HG03039 (cell line): ENCODE measurements at regions not wholly inside any gene's neighbourhood (a gene's known extent, or its start where the extent isn't known, plus 50 kb on each side); places are given as distances from the start of the nearest gene placed in this dataset.
"Not testable (repeated sequence)": the region's sequence is repeated elsewhere in the genome, so short reads cannot be mapped to it uniquely, and the experiment has no call there.

Source experiments
- ATAC-seq: cut with Tn5 transposase; IDR thresholded peaks from one replicate; pipeline ENCODE4 v1.9.1; 2021; ENCODE audit warnings: mild to moderate bottlenecking, moderate library complexity; ENCODE audit not compliant: unreplicated experiment

DNA sequence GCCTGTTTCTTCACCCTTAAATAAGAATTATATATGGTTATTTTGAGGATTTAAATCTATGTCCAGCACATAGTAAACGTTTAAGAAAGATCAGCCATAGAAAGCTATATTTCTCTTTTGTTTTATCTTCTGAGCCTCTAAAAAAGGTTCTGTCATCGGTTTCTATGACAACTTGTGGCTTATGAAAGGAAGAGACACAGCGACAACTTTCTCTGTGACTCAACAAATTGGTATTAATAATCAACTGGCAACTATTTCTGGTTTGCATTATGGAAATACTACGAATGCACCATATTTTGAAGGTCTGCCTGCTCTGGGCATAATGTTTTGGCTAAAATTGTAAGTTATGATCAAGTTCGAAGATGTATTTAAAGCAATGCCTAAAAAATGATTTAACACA is 751.0 kb downstream of the CD109 start:
- ATAC-seq: no peak

DNA sequence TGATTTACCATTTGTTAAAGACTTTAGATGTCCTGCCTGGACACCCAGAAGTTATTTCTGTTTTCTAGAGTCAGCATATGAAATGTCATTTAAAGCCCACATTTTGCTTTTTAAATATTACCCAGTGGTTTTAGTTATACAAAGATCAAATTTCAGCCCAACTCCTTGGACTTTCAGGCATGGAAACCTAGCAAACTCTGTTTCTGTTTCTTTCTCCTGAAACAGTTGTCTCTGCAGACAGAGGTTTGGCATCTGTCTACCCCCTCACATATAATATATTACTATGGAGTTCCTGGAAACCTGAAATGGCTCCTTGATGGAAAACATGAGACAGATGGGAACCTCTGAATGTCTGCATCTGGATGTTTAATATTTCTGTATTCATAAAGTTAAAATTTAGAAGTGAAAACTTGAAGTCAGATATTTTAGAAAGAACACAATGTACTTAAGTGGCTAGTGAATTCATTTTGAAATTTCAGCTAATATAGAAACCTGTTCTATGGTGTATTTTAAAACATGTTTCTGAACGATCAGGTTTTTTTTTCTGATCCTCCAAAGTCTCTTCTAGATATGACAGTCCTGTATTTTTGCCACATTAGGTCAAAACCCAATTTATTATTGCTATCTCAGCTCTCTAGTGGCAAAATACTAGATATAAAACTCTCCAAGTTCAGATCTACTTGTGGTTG is 743.3 kb downstream of the CD109 start:
- no peak for ATAC-seq

DNA sequence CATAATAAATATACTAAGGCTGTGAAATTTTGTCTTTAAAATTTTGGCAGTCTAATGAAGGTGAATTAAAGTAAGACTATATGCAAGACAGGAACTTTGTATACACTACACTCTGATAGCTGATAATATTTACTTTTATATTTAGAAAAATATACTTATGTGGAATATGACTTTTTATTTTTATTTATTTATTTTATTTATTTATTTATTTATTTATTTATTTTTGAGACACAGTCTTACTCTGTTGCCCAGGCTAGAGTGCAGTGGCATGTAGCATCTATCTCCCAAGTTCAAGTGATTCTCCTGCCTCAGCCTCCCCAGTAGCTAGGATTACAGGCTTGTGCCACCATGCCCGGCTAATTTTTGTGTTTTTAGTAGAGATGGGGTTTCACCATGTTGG is 742.4 kb downstream of the CD109 start:
- ATAC-seq: not testable (repeated sequence)

DNA sequence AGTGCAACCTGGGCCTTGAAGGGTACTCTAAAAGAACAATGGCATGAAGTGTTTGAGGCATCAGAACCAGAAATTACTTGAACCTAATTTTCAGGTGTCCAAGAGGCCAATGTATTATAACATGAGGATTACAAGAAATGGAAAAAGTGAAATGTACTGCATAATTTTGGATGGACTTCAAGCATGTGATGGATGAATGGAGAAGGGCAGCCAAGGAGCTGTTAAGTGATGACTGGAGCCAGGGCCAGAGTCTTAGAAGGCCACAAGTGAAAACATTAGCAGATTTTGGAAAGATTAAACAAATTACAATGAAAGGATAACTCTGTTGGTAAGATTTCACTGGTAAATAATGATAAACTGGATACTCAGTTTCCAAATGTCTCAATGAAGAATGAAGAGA is 738.2 kb downstream of the CD109 start:
- ATAC-seq: no peak

DNA sequence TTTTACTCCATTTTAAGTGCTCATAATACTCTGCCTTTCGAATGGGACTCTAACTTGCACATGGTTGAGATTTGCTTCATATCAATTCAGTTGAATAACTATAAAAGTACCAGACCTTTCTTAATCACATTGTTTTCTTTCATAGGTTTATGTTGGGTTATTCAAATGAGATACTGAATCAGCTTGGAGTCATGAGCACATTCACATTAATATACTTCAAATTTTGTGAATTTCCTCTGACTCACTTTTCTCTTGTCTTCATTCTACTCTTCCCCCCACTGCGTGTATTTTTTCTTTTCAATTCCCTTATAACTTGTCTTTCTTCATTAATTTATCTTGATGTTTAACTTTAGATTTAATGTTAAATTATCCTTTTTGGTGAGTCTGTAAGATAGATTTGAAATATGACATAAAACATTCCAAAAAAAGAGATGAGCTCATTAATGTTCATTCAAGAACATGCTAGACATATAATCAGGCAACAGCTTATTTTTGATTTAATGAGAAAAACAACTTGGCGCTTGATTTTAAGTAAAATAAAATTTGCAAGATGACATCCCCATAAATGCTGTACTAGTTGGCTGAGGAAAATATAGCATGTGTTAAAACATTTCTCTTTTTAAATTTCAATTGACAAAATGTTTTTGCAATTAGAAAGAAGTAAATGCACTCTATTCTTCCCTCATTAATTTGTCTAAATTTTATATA is 736.0 kb downstream of the CD109 start:
- ATAC-seq: no peak

DNA sequence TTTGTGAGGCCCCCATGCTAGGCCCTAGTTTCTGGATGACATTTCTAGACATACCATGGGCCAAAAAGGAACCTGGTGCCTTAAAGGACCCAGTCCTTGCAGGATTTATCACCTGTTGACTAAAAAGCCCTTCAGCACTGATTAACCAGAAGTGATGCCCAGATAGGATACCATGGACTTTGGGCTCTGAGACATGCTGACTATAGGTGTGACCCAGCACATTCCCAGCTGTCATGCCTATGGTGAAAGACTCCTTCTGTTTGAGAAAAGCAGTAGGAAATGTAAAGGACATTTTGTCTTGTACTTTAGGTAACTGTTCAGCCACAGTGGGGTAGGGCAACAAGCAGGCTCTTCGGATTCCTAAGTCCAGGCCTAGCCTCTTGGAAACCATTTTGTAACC is 724.2 kb downstream of the CD109 start:
- no peak for ATAC-seq

DNA sequence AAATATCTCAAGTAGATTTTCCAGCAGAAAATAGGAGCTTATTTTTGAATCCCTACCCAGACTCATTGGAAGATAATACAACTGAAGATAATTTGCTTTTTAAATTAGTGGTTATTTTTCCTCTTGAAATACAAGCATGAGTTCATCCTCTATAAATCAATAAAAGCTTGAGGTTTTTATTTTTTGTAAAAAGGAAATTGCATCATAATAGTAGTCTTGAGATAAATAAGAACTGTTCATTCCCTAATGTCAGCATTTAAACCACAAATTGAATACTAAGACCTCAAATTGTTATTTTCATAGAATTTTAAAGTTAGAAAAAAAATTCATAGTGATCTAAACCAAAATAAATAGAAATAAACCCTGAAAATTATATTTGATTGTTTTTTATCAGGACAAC is 719.1 kb downstream of the CD109 start:
- ATAC-seq: no peak

DNA sequence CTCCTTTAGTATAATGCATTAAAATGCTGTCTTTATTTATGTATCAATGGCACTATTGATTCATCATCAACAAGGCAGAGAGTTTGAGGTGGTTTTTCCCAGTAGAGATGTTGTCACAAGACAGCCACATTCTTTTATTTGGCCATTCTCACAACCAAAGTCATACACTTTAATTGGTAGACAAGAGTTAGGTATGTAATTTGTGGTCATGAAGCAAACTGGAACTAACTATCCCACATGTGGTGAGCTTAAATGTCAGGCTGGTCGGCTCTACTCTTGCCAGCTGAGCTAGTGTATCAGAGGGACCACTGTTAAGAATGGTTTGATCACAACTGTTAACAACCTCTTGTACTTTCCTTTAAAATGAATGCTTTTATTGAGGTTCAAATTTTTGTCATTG is 714.6 kb downstream of the CD109 start:
- no peak for ATAC-seq

DNA sequence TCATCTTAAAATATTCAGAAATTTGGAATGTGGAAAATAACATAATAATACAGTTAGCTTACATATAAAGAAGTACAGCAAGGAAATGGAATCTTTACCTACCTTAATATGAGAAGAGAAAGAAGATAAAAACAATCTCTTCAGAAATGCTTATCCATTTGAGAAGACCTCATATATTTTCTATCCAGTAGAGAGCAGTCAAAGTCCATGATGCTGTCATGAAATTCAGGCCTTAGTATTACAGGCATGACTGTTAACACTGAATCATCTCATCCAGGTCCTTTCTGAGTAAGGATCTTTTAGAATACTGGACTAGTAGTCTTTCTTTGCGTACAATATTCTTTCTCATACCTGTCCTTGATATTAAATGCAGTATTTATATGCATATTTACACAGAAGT is 713.4 kb downstream of the CD109 start:
- peak; percentile 71 for ATAC-seq

DNA sequence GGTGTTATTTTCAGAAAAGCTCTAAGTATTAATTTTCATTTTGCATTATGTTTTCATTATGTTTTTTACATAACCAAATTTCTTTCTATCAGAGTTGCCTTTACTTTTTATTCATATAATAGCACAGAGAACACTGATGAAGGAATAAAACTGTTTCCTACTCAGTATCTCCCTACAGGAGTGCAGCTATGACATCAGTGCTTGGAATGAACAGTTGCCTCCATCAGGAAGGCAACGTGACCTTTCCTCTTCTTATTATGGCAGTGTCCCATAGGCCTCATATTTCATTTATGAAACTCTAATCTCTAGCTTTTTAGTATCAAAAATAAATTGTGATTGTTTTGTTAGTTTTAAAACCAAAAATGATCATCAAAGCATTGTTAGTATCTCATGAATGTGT is 712.8 kb downstream of the CD109 start:
- ATAC-seq: no peak

DNA sequence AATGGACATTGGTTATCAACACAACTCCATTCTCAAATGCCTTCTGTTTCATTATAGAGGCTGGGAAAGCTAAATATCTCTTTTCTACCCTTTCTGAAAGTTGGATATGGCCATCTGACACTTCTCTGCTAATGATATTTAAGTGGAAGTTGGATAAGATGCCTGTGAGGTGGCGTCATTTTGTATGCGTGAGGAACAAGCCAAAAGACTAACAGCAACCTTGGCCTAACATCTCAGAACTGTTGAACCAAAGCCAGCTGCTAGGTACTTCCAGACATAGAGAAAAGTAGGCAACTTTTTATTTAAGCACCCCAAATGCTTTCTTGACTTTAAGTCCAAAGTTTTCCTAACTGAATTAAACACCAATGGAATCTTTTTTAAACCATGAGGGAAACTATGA is 708.4 kb downstream of the CD109 start:
- ATAC-seq: no peak

DNA sequence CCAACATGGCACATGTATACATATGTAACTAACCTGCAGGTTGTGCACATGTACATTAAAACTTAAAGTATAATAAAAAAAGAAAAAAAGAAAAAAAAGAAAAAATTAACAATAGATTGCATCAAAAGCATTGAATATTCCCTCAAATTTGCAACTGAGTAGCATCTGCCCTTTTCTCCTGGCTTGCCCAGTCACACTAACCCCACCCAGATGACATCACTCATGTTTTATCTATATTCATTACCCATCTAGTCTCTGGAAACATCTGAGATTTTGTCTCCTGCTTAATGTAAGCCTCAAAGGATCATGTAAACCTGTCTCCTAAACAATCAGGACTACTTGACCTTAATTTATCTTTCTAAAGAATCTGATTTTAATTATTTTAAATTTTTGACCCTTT is 706.8 kb downstream of the CD109 start:
- ATAC-seq: no peak

DNA sequence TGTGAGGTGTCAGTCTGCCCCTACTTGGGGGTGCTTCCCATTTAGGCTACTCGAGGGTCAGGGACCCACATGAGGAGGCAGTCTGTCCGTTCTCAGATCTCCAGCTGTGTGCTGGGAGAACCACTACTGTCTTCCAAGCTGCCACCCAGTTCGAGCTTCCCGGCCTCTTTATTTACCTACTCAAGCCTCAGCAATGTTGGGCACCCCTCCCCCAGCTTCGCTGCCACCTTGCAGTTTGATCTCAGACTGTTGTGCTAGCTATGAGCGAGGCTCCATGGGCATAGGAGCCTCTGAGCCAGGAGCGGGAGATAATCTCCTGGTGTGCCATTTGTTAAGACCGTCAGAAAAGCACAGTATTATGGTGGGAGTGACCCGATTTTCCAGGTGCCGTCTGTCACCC is 682.4 kb downstream of the CD109 start:
- not testable (repeated sequence) for ATAC-seq

DNA sequence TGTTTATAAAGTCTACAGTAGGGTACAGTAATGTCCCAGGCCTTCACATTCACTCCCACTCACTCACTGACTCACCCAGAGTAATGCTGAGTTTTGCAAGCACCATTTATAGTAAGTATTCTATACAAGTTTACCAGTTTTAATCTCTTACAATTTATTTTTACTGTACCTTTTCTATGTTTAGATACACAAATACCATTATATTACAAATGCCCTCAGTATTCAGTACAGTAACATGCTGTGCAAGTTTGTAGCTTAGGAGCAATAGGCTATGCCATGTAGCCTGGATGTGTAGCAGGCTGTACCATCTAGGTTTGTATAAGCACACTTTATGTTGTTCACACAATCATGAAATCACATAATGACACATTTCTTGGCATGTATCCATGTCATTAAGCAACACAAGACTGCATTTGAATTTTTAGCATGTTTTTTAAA is 673.6 kb downstream of the CD109 start:
- no peak for ATAC-seq

DNA sequence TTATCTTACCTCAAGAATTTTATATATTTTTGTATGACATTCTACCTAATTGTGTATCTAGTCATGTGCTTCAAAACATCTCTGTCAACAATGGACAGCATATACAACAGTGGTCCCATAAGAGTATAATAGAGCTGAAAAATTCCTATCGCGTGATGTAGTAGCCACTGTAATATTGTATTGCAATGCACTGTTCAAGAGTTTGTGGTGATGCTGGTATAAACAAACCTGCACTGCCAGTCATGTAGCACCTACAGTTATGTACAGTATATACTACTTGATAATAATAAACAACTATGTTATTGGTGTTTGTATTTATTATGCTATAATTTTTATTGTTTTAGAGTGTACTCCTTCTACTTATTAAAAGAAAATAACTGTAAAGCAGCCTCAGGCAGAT is 672.7 kb downstream of the CD109 start:
- no peak for ATAC-seq

DNA sequence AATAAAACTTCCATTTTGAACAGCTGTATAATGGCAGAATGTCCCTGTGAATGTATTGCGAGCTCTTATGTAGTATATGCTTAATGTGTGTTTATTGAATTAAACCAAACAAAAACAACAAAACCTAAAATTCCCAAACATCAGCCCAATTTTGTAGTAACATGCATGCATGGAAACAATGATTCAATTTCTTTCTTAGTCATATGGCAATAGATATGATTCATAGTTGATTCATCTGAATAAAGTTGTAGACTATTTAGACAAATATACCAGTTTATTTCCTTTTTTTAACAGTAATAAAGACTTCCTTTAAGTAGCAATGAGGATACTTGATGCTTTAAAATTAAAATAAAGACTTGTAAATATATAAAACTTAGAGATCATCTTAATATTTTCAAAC is 670.6 kb downstream of the CD109 start:
- no peak for ATAC-seq

DNA sequence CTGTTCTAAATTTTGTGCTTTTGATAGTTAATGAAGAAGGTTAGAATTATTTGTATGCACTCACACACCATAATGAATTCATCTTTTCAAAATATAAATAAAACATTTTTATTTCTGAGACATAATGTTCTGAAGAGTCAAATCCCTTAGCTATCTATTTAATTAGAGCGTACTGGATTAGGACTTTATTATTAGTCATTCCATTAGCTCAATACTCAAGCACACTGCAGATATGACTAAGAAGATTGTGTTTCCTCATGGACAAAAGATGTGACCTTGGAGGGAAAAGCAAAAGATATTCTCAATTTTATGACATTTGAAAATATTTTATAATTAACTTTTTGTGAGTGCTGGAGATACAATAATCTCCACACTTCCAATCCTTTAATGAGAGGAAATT is 666.4 kb downstream of the CD109 start:
- no peak for ATAC-seq

DNA sequence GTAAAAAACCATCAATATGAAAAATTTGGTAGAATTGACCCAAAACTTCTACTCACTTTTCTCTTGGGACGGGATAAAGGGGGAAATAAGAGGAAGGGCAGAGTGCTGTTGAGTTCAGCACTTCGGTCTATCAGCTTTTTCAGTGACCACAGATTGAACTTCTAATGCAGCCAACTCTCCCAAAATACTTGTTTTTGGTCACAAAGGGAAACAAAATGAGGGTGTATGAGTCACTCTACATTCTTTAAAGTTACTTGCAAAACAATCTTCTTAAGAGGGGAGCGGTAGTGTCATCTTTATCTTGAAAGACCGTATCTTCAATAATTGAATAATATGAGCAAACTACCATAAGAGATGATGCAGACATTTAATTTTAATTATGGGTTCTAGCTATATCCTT is 661.3 kb downstream of the CD109 start:
- no peak for ATAC-seq

DNA sequence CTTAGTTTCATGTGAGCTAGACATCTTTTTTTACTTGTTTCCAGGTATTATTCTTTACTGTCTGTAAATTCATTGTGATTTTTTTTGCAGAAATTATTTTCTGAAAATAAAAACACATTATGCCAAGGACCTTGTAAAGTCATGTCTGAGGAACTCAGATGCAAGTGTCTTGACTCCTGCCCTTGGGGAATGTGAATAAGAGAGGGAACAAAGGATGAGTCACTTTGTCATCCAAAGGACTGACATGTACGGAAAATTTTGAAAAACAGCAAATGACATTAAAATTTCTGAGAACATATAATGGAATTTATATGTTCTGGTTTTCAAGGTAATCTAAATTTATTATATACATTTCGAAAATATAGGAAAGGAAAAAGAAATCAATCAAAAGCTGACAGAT is 660.4 kb downstream of the CD109 start:
- ATAC-seq: no peak

DNA sequence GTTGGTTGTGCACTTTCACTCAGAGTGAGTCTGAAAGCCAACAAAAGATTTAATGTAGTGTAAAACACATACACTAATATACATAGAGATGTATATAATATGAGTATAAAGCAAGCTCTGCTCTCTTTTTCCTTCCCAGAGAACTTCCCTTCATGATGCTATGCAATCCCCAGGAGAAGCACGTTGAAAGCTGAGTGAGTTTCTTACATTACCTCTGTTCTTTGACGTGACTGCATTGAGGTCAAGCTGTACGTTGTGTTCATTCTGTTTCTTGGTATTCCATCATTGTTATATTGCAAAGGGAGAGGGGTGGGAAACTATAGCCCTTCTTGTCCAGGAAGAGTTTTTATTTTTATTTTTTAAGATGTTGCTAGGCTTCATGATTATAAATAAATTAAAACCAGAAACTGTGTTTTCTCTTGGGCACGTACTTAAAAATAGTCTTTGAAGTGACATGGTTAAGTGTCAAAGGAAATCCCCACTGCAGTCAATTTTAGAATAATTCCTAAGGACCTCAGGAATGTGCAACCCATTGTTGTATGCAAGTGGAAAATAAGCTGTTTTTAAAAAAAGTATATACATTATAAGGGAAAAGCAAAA is 651.0 kb downstream of the CD109 start:
- ATAC-seq: no peak

DNA sequence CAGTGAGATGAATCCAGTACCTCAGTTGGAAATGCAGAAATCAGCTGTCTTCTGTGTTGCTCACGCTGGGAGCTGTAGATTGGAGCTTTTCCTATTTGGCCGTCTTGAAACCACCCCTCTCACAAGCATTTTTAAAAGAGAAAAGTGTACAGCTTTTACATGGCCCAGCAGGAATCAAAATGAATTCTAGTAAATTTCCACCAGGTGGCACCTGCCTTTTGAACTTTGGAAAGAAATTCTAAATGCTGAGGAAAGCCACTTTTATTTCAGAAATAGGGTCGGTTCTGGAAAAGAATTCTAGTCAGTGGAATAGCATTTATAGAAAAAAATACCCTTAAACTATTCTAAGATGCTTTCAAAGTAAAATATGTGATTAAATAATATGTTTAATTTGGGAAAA is 647.8 kb downstream of the CD109 start:
- no peak for ATAC-seq

DNA sequence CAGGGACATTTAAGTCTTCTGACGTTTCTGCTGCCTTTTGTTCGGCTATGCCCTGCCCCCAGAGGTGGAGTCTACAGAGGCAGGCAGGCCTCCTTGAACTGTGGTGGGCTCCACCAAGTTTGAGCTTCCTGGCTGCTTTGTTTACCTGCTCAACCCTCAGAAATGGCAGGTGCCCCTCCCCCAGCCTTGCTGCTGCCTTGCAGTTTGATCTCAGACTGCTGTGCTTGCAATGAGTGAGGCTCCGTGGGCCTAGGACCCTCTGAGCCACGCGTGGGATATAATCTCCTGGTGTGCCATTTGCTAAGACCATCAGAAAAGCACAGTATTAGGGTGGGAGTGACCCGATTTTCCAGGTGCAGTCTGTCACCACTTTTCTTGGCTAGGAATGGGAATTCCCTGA is 647.3 kb downstream of the CD109 start:
- not testable (repeated sequence) for ATAC-seq
